AG10803 (cell line): ENCODE measurements at regions not wholly inside any gene's neighbourhood (a gene's known extent, or its start where the extent isn't known, plus 50 kb on each side); places are given as distances from the start of the nearest gene placed in this dataset.

Experiments used
- DNase-seq: peaks from one replicate; pipeline ENCODE4 v3.0.0; 2010; ENCODE audit warnings: low read depth
- H3K4me3 ChIP-seq: 2 replicates; pipeline ENCODE4 v1.5.1; 2011; ENCODE audit warnings: mild to moderate bottlenecking, low read length, control low read depth
- TF ChIP-seq, protein P1 (sequence below): conservative IDR thresholded peaks from 2 replicates; pipeline ENCODE4 v1.5.1; 2011; ENCODE audit warnings: mild to moderate bottlenecking, low read length, control low read depth, inconsistent platforms

DNA sequence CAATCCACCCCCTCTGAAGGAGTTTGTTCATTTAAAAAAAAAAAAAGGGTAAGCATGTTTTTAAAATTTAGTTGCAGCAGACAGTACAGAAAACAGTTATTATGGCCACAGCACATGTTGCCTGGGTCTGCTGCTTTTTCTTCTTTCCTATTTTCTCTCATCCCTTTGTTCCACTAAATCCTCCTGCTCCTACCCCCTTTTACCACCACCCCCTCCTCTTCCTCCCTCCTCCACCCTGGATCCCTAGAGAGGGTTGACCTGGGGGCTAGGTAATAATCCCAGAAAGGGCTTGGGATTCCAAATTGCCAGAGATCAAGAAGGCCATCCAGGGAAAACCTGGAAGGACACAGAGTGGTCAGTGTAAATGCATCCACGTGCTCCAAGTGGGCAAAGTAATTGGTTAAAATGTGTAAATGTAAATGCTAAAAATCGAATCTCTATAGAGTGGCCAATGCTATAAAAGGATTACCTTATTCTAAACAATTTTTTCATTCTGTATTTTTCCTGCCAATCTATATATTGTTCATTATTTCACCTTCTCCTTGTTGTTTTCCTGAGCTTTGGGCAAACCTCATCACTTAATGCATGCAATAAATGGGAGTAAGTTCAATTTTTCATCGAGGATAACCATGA, 89.0 kb upstream of the PIK3CG start:
- DNase-seq: no peak
- no peak overlapping the region for H3K4me3 ChIP-seq

DNA sequence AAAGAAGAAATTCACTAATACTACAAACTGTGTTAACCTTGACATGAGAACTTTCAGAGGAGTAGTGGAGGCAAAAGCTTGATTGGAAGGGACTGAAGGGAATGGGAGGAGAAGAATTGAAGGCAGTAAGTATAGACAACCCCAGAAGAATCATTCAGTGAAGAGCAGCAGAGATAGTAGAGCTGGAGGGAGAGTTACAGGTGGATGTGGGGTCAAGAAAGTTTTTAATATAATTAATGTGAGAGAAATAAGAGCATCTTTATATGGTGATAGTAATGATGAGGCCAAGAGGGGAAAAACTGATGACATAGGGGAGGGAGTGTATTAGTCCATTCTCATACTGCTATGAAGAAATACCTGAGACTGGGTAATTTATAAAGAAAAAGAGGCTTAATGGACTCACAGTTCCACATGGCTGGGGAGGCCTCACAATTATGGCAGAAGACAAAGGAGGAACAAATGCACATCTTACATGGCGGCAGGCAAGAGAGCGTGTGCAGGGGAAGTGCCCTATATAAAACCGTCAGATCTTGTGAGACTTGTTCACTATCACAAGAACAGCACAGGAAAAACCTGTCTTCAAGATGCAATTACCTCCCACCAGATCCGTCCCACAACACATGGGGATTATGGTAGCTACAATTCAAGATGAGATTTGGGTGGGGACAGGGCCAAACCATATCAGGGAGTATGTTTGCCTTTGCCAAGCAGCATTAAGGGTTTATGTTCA, 88.3 kb upstream of the PIK3CG start:
- no peak for DNase-seq
- TF ChIP-seq, protein P1, sequence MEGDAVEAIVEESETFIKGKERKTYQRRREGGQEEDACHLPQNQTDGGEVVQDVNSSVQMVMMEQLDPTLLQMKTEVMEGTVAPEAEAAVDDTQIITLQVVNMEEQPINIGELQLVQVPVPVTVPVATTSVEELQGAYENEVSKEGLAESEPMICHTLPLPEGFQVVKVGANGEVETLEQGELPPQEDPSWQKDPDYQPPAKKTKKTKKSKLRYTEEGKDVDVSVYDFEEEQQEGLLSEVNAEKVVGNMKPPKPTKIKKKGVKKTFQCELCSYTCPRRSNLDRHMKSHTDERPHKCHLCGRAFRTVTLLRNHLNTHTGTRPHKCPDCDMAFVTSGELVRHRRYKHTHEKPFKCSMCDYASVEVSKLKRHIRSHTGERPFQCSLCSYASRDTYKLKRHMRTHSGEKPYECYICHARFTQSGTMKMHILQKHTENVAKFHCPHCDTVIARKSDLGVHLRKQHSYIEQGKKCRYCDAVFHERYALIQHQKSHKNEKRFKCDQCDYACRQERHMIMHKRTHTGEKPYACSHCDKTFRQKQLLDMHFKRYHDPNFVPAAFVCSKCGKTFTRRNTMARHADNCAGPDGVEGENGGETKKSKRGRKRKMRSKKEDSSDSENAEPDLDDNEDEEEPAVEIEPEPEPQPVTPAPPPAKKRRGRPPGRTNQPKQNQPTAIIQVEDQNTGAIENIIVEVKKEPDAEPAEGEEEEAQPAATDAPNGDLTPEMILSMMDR: no peak
- no peak overlapping the region for H3K4me3 ChIP-seq

More for the DNA sequence above, 89.0 kb upstream of the PIK3CG start:
- TF ChIP-seq, protein P1: no peak

DNA sequence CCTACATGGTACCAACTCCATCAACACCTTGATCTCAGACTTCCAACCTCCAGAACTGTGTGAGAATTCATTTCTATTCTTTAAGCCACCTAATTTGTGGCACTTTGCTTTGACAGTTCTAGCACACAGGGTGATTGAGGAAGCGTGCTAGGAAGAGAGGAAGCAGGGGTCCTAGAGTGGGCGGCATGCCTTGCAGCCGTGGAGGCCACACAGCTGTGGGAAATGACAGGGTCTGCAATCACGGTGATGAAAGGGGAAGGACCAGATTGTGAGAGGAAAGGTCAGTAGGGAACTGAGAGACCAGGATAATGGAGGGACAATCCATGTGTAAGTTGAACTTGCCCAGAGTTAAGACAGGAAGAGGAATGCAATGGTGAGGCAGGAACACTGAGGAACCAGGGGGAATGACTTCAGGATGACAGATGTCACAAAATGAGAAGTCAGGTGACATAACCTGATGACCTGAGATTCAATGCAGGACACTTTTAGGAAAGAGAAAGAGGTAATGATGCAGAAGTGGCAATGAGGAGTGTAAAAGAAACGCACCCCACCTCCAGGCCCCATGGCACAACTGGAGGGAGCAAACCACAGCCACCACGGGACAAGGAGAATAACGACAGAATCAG, 87.3 kb upstream of the PIK3CG start:
- TF ChIP-seq, protein P1: no peak
- no peak overlapping the region for H3K4me3 ChIP-seq
- DNase-seq: no peak

DNA sequence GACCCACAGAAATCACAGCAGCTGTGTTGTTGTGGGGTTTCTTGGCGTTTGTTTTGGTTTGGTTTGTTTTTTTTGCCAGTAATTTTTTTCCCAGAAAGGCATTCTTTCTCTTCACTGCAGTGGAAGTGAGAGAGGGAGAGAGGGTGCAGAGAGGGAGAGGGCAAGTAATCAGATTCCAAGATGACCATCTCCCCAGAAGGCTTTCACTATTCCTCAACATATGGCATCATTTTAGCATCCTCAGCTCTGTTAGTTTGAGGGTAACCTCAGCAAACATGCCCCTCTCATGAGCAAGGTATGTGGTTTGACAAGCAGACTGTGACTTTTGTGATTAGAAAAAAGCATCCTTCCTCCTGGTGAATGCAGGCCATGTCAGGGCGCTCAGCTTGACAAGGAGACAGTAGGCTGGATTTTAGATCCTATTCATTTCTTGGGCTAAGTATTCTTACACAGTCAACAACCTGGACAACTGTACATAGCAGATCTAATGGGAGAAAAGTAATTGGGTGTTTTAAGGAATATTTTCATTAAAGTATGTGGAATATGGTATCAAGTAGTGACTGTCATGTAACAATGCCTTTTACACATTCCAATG, 86.3 kb upstream of the PIK3CG start:
- no peak overlapping the region for H3K4me3 ChIP-seq
- TF ChIP-seq, protein P1: no peak
- peak; percentile 58 for DNase-seq

DNA sequence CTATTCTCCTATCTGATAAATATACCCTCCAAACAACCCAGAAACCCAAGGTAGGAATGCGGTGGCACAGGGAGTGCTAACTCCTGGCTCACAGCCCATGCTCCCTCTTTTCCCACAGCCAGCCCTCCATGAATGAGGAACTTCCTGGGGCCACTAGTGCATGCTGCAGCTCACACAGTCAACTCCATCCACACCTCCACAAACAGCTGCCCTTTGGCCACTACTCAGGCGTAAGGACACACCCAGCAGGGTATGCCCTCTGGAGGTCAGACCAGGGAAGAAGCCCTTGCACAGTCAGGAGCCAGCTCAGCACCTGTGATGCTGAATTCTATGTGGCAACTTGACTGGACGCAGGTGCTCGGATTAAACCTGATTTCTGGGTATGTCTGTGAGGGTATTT, 85.2 kb upstream of the PIK3CG start:
- DNase-seq: no peak
- TF ChIP-seq, protein P1: no peak
- H3K4me3 ChIP-seq: no peak overlapping the region

DNA sequence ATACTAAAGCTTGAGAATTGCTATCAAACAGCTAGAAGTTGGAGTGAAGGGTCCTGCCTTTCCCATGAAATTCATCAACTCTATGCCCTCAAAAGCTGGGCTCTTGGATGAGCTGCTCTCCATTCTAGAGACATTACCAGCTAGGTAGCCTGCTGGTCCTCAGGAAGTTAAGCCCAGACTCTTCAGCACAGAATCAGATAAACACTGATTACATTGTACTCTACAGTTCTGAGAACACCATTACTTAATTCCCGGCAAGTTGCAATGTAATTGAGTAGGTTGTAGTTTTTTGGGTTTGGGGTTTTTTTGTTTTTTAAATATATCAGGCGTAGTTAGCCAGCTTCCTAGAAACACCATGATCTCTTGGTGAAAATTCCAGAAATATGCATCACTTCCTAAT, 84.1 kb upstream of the PIK3CG start:
- no peak for DNase-seq
- no peak overlapping the region for H3K4me3 ChIP-seq
- TF ChIP-seq, protein P1: no peak
